ENCODE measurements at regions not wholly inside any gene's neighbourhood (a gene's known extent, or its start where the extent isn't known, plus 50 kb on each side); places are given as distances from the start of the nearest gene placed in this dataset.
A peak's percentile ranks its signal among the peaks of the same experiment; 100 is the strongest.
"Not testable (repeated sequence)": the region's sequence is repeated elsewhere in the genome, so short reads cannot be mapped to it uniquely, and the experiment has no call there.

DNA sequence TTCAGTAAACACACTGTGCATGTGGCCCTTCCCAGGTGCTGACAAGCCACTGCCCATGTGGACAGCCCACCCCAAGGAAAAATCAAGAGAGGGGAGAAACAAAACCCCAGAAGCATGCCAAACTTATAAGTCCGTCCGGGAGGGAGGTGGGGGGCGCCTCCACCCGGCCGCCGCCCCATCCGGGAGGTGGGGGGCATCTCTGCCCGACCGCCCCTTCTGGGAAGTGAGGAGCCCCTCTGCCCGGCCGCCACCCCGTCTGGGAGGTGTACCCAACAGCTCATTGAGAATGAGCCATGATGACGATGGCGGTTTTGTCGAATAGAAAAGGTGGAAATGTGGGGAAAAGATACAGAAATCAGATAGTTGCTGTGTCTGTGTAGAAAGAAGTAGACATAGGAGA, 53.8 kb upstream of the C2CD4B start:
- no peak for DNase-seq (ENCODE audit: low read depth in 2 of 3, low spot score in 2 of 3)

DNA sequence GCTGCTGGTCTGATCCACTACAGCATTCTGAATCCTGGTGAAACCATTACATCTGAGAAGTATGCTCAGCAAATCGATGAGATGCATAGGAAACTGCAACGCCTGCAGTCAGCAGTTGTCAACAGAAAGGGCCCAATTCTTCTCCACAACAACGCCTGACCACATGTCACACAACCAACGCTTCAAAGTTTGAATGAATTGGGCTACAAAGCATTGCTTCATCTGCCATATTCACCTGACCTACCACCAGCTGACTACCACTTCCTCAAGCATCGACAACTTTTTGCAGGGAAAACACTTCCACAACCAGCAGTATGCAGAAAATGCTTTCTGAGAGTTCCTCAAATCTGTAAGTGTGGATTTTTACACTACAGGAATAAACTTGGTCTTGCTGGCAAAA, 54.7 kb upstream of the C2CD4B start:
- DNase-seq (ENCODE audit: low read depth in 2 of 3, low spot score in 2 of 3) = no peak

DNA sequence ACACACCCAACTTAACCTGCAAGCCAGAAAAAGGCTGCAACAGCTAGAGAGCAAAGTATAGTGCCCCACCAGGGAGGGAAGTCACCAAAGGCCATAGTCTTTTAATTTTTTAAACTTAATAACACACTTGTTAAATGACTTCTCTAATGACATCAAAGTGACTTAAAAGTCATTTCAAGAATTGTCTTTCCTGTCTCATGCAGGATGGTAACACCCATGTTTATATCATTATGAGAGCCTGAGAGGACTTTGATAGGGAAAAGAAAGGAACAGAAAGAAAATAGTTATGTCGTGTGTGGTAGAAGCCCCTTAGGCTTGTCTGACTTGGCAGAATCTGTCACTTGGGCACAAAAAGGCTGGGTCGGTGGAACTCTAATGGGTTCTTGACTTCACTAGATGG, 57.9 kb upstream of the C2CD4B start:
- DNase-seq (ENCODE audit: low read depth in 2 of 3, low spot score in 2 of 3) = no peak

DNA sequence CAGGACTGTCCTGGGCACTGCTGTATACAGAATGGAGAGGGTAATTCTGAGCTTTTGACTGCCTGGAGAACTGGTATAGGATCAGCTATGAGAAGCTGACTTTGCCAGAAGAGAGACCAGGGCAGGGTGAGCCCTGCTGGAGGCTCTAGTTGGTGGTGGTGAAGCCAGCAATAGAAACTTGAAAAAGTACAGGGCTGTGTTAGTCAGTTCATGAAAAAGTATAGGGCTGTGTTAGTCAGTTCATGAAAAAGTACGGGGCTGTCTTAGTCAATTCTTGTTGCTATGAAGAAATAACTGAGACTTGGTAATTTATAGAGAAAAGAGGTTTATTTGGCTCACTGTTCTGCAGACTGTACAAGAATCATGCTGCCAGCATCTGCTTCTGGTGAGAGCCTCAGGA, 63.5 kb upstream of the C2CD4B start:
- no peak for DNase-seq (ENCODE audit: low read depth in 2 of 3, low spot score in 2 of 3)

DNA sequence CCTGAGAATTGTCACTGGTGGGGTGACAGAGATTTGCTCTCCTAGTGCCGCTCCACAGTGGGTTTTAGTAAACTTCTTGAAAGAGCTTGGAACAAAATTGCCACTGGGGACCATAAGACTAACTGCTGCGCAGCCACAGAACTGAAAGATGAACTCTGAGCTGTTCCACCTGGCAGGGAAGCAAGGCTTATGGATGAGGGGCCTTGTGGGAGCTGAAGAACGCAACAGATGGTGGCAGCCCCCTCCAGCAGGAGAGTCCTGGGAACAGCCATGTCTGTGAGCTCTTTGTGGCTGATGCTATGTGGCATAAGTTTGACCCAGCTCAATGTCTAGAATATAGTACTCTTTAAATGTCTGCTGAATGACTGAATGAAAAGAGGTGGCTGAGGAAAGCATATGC, 66.8 kb upstream of the C2CD4B start:
- DNase-seq (ENCODE audit: low read depth in 2 of 3, low spot score in 2 of 3) = no peak

DNA sequence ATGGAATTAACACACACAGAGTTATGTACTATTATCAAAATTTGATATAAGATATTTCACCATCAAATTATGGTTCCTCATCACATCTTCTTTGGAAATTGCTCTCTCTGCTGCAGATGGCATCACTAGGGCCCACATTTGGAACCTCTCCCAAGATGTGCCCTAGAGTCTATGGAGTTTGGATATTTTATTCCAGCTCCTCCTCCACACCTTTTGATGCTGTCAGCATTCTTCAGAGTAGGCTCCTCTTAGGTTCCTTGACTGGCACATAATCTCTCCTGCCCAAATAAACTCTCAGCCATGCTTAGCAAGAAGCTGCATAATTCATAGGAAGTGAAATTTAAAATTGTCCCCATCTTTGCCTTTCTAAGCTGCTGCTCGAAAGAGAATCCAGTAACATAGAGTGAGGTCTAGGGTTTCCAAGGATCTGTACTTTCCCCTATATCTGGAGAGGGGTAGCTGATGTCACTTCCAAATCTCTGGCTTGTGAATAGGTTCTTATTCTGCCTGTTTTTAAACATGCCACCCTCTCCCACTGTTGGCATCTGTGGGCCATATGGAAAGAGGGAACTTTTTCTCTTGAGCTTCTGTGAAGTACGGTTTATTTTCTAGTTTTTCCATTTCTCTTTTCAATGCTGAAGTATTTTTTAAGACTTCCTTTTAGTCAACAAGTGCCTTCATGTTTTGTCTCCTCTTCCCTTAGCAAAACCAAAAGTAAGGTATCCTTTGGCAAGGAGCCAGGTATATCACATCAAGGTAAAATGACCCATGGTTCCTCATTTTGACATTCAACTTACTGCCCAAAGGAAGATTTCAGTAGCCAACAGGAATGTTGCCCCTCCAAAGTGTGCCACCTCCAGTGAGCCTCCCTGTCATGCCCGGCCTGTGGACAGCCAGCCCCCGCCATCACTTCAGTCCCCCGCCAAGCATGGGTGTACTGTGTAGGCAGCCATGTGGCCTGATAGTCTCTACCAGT, 75.3 kb upstream of the C2CD4B start:
- no peak for DNase-seq (ENCODE audit: low read depth in 2 of 3, low spot score in 2 of 3)

DNA sequence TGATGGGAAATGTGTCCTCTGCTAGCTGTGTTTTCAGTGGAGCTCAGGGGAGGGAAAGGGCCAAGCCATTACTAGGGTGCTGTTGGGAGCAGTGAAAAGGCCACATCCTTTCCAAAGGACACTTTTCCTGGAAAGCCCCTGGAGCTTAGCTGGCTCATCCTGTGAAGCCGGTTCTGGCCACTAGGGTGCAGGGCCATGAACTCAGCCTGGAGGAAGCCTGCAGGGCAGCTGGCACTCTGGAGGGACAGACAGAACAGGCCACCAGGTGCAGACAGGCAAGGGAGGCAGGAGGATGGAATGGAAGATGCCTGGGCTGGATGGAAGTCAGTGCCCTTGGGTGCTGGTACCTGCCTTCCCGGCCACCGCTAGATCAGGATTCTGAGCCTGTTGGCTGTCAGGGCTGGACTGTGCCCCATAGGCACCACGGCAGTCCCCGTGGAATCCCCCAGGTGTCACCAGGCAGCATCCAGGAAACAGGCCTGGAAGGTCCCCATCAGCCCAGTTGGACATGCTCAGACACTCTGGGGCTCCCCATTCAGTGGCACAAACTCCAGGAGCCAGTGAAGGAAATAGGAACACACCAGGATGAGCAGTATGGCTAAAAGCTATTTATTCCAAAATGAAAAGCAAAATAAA, 76.2 kb upstream of the C2CD4B start:
- no peak for DNase-seq (ENCODE audit: low read depth in 2 of 3, low spot score in 2 of 3)

DNA sequence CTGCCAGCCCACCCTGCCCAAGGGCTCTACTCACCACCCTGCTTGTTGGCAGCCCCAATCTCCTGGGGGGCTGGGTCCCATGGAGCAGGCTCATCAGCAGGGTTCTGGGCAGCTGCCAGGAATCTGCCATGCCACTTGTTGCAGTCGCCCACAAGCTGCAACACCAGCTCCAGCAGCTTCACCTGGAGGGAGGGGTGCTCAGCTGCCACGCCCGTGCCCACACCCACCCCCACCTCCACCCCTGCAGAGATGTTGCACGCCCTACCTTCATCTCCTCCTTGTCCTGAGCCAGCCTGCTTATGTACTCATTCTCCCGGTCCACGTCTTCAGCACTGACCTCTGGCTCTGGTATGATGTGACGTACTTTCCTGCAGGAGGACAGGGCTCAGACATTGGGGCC, 77.9 kb upstream of the C2CD4B start:
- DNase-seq (ENCODE audit: low read depth in 2 of 3, low spot score in 2 of 3) = no peak

DNA sequence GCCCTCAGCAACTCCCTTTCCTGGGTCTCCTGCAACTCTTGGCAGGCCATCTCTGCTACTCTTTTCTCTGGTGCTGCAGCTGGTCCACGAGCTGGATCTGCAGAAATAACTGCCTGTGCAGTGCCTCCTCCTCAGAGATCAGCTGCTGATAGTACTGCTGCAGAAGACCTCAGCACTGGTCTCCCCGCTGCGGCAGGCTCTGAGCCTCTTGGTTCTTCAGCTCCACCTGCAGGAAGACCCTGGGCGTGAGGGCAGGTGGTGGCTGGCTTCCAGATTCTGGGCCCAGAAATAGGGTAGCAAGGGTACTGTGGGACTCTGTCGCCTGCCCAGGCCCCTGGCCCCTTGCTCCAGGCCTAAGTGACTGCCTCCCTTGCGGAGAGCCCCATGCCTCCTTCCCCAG, 79.7 kb upstream of the C2CD4B start:
- DNase-seq (ENCODE audit: low read depth in 2 of 3, low spot score in 2 of 3) = no peak

DNA sequence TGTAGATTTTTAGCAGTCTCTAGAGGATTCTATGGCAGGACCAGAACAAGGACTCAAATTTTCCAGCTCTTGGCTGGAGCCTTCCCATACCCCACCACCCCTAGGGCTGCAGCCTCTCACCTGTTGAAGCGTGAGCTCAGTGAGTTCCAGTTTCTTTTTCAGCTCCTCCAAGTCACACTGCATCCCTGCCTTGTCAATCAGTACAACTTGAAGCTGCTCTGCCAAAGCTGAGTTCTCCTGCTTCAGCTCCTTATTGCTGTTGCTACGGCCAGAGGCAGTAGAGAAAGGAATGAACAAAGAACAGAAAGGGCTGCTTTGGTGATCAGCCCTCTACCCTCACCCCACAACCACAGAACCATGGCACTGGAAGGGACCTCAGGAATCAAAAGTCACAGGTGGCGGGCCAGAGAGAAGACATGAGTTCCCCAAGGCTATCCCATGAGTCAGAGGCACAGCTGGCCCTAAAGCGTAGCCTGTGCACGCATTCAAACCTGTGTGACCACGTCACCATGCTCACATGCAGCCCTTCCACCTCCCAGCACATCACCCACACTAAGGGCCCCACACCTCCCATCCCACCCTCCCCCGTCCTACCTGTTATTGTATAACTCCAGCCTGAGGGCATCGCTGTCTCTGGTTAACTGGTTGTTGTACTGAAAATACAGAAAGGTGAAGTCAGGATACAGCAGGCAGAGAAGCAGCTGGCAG, 83.3 kb upstream of the C2CD4B start:
- no peak for DNase-seq (ENCODE audit: low read depth in 2 of 3, low spot score in 2 of 3)

DNA sequence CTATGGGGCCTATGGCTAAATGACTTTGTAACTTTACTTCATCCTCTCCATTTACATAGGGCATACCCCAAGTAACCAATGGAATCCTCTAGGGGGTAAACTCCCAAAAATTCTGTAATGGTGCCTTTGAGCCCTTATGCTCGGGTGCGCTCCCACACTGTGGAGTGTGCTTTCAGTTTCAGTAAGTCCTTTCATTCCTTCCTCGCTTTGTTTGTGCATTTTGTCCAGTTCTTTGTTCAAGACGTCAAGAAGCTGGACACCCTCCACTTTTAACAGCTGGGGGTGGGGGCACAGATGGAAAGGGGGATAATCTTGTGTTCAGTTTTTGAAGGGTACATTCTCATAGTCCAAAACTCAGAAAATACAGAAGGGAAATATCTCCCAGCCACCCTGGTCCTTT, 84.4 kb upstream of the C2CD4B start:
- no peak for DNase-seq (ENCODE audit: low read depth in 2 of 3, low spot score in 2 of 3)

DNA sequence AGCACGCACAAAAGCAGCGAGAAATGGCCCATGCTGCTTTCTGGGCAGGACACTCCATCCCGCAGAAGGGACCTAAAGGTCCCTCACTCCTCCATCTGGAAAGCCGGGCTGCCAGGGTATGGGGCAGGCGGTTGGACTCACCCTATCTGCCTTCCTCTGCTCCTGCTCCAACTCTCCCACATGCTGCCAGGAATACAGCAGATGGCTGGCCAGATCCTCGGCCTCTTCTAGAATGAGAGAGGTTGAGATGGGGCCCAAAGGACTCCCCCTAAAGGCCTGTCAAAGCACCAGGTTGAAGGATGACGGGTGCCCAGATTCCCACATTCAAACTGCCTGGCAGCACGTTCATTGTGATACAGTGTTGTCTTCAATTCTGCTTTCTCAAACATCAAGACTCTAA, 85.1 kb upstream of the C2CD4B start:
- no peak for DNase-seq (ENCODE audit: low read depth in 2 of 3, low spot score in 2 of 3)

DNA sequence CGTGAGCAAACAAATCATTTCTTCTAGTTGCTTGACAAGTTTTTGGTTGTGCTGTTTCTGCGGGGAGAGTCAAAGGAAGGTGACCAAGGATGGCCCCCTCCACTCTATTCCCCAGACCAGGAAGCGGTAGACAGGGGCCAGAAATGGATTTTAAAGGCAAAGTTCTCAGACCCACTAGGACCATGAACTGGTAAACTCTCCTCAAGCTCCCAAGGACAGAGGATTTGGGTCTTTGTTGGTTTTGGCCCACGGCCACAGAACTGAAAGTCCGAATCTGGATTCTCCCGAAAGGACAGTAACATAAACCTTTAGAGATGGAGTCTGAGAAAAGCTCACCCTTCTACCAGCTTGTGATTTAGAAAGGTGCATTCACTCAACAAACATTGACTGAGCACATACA, 85.9 kb upstream of the C2CD4B start:
- DNase-seq (ENCODE audit: low read depth in 2 of 3, low spot score in 2 of 3) = no peak

DNA sequence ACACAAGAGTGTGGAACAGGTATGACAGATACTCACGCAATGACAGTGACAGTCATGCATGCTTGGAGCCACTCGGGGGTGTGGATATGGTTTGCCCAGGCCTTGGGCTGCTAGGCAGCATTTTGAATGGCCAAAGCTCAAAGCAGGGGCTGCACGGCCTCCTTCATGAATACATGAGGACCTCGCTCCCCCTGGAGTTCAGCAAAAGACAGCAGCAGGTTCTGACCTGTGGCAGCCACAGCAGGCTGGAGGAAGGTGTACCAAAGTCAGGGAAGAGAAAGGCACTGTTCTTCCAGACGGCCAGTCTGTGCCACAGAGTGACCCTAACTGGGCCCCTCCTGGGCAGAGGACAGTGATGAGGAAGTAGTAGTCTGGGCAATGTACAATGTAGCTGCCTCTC, 88.2 kb upstream of the C2CD4B start:
- no peak for DNase-seq (ENCODE audit: low read depth in 2 of 3, low spot score in 2 of 3)

DNA sequence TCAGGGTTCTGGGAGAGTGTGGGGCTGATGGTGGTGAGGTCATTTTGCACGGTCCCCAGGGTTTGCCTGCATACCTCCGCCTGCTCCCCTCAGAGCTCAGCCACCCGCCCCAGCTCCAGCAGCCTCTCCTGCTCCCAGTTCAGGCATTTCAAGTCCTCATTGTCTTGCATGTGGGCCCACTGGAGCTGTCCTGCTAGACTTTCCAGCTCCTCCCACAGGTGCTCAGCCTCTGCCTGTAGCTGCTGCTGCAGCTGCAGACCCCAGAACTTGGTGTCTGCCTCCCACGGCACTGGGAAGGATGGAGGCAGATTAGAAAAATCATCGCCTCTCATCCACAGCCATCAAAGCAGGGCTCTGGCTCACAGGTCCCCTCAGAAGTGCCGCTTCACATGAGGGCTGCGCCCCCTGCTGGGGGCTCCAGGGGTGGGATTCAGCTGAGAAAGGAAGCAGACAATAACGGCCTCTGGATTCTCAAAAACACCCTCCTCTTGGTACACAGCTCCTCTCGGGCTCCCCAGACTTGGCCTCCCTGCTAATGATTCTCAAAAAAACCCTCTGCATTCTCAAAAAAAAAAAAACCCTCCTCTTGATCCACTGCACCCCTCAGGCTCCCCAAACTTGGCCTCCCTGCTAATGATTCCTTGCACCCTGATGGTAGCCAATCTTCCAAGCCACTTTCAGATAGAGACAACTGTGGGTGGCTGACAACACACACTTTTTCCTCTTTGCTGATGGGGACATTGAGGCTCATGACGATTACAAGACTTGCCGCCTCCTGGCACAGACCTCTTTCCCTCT, 89.3 kb upstream of the C2CD4B start:
- peak; percentile 25 to 69 (median 37) for DNase-seq (ENCODE audit: low read depth in 2 of 3, low spot score in 2 of 3)

DNA sequence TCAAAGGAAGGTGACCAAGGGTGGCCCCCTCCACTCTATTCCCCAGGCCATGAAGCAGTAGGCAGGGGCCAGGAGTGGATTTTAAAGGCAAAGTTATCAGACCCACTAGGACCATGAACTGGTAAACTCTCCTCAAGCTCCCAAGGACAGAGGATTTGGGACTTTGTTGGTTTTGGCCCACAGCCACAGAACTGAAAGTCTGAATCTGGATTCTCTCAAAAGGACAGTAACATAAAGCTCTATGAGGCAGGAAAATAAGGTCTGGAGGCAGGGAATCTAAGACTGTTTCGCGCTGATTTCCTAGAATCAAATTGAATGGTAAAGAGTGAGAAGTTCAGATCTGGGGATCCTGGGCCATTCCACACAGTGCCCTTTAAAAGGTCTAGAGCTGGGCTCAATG, 91.3 kb upstream of the C2CD4B start:
- DNase-seq (ENCODE audit: low read depth in 2 of 3, low spot score in 2 of 3) = not testable (repeated sequence)

DNA sequence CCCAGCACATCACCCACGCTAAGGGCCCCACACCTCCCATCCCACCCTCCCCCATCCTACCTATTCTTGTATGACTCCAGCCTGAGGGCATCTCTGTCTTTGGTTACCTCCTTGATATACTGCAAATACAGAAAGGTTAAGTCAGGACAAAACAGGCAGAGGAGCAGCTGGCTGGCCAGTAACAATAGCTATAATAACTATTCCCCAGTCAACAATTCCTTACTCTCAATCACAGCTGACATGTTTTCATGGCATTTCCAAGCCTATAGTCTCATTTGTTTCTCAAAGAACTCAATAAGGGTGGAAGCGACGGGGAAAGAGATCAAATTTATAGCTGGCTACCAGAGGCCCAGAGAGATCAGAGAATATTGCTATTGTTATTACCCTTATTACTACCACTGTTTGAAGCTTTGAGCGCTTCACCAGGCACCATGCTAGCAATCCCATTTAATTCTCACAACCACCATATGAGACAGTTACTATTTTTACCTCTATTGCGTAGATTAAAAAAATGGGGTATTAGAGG, 93.0 kb upstream of the C2CD4B start:
- DNase-seq (ENCODE audit: low read depth in 2 of 3, low spot score in 2 of 3) = no peak

DNA sequence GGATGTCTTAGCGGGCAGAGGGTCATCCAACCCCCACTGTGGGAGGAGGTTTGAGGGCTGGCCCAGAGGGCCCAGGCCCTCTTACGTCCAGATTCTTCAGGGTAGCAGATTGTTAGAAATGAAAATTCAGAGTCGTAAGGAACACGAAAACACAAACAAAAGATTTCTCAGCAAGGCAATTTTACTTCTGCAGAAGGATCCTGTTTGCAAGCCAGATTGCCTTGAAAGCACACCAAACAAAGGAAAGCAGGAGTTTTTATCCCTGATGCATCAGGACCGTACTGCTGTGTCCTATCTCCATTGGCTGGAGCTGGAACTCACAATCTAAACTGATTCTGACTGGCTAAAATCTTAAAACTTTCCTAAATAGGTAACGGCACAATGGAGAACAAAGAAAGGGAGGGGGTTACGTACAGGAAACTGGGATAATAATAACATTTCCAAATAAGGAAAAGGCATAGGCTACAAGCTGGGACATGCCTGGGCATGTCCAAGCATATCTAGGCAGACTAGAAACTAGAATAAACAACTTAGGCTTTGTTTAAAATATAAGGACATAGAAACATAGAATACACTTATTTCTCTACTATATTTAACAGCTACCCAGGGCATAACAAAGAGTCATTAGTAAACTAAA, 97.3 kb upstream of the C2CD4B start:
- DNase-seq (ENCODE audit: low read depth in 2 of 3, low spot score in 2 of 3) = no peak

DNA sequence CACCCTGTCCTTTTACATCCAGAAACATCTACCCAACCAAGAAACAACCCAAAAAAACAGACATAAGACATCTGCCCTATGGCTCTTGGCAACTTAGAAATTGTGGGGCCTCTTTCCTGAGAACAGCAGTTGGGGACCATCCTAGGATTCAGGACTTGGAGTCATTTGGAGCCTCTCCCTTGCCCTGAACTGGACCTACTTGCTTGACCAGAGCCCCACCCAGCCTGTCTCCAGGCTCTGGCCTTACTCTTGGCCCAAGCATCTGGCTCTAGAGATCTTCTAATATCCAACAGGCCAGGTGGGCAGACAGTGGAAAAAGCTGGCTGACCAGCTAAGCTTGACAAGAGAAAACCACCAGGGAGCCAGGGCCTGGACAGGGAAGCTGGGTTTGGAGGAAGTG, 99.1 kb upstream of the C2CD4B start:
- DNase-seq (ENCODE audit: low read depth in 2 of 3, low spot score in 2 of 3) = no peak

DNA sequence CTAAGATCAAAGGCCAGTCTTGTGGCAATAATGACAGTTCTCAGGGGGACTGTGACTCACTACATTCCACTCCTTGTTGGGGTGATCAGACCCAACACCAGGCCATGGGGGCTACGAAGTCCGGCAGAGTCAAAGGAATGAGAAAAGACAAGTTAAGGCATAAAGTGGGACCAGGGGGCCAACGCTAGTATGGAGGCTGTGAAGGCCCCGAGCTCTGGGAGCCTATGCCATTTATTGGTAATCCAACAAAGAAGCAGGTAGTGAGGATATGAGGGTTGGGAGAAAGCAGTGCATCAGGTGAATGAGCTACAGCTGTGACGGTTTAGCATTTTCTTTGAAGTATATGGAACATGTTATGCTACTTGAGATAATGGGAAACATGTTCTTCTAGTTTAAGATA, 104.4 kb upstream of the C2CD4B start:
- peak in 1 of 3 donors; percentile 14 for DNase-seq (ENCODE audit: low read depth in 2 of 3, low spot score in 2 of 3)
